ENCODE measurements at regions not wholly inside any gene's neighbourhood (a gene's known extent, or its start where the extent isn't known, plus 50 kb on each side); places are given as distances from the start of the nearest gene placed in this dataset.

DNA sequence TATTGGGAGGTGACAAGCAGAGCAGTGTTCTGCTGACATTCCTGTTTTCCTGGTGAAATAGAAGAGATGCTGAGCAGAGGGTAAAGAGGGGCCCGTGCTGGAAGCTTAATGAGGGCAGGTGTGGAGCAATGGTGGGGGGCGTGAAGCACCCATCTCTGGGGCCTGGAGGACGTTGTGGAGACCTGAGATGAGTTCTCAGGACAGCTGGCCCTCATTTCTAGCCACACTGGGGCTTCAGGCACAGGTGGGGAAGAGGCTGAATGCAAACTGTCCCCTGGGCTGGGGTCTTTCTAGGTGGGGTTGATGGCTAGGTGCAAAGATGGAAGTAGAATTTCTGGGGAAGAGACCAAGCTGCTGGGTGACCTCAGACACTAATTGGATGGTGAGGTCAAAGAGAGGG lies 274.2 kb upstream of the TCERG1L start:
- no peak for DNase-seq

DNA sequence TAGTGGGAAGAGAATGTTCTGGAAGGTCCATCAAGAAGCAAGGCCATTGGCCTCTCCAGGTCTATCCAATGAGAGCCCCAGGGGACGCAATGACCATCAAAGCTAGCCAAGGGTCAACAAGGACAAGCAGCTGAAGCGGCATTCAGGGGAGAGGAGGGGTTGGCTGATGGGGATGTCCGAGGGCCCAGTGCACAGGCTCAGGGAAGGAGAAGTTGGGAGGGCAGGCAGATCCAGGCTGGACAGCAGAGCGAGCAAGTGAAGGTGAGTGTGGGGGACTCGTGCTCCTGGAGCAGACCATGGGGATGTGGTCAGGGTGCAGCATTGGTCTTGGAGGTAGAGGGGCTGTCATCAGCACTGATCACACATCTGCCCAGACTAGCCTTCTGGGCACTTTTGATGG lies 275.4 kb upstream of the TCERG1L start:
- no peak for DNase-seq

DNA sequence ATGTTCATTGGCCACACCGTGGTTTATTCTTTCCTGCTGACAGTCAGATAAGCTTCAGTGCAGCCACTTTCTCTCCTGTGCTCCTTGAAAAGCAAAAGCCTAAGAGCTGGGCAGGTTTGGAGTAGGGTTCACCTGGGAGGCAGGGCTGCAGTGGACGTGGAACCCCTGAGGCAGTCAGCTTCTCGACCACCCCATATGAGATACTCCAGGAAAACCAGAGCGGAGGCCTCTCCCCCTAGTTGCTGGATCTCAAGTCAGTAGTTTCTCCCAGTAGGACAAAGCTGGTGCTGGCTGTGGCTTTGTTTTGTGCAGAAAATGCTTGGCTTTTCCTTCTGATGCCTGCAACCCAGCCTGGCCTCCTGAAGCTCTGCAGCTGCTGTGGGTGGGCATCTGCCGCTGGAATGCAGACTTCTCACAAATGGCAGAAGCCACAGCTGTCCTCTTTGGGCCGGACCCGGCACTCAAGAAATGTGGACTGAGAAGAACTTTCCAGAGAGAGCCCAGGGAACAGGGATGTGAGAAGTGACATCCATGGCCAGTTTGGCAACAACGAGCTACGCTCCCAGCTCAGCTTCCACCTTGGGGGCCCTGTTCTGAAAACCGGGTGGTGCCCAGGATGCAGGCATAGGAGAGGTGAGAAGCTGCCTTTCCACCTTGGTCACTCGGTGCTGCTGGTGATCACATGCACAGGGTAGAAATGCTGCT lies 276.6 kb upstream of the TCERG1L start:
- no peak for DNase-seq

DNA sequence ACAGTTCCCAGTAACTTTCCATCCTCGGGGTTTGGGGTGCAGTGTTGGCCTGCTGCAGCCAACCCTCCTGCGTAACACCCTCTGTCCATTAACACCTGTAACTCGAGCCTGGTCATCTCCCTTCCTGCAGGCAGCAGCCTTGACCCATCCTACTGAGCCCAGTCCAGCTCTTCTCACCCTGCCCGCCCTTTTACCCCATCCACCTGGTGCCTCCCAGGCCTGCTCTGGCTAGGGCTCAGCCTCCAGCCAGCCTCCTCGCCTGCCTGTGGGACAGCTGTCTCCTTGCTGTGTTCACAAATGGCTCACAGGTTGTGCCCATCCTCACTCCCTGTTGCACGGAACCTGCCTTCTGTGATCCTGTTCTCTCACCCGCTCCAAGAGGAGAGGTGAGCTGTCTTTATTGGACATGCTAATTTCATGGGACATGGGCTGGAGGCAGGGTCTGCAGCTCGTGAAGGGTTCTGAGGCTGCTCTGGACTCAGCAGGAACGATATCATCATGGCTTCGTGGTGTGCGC lies 277.2 kb upstream of the TCERG1L start:
- no peak for DNase-seq

DNA sequence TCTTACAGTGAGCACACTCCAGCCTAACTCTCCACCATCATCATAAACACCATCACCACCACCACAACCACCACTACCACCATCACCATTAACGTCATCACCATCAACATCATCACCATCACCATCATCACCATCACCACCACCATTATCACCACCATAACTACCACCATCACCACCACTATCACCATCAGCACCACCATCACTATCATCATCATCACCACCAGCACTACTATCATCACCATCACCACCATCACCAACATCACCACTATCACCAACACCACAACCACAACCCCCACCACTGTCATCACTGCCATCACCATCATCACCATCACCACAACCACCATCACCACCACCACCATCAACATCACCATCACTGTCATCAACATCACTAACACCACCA lies 279.0 kb upstream of the TCERG1L start:
- DNase-seq: no peak

DNA sequence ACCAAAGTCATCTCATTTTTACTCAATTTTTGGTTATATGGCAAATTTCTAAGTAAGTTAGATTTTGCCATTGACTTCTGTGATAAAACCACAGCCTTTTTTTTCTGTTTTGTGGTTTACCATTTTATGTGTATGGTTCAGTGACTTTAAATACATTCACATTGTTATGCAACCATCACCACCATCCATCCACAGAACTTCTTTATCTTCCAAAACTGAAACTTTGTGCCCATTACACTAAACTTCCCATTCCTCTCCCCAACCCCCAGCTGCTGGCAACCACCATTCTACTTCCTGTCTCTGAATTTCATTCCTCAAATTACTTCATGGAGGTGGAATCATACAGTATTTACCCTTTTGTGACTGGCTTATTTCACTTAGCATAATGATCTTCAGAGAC lies 280.4 kb upstream of the TCERG1L start:
- no peak for DNase-seq

DNA sequence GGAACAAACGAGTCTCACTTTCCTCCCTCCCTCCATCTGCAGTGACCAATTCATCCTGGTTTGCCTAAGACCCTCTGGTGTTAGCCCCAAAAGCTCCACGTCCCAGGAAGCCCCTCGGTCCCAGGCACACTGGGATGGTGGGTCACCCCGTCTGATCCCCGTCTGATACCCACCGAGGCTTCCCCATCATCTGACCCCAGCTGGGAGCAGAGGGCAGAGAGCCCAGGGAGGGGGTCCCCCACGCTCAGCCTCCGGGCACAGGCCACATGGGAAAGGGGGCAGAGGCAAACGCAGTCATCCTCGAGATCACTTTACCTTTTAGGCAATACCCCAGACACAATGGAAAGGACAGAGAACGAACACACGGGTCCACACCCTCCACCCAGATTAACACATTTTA lies 291.6 kb upstream of the PPP2R2D start:
- no peak for DNase-seq

DNA sequence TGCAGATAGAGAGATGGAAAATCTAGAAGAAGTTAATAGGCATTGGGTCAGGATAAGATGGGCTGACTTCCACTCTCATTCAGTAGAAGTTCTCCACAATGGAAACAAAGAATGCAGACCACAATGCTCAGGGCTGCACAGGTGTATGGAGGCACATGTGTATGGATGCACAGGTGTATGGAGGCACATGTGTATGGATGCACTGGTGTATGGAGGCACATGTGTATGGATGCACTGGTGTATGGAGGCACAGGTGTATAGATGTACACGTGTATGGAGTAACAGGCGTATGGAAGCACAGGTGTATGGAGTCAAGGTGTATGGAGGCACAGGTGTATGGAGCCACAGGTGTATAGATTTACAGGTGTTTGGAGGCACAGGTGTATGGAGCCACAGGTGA lies 285.7 kb upstream of the PPP2R2D start:
- no peak for DNase-seq

DNA sequence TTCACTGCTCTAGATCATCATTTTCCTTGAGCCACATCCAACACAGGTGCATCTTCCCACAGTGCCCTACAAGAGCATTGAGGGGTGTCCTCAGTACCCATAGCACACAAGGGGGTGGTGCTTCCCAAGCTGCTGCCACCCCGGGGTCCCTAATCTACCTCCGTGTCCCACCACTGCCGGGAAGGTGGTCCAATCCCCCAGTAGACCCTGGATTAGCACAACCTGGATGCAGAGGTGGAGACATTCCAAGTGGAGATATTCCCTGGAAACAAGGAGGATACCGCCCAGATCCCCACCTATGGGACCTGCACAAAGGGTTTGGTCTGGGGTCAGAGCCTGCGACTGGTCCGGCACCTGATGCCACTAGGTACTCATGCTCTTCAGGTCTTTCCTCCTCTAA lies 284.8 kb upstream of the PPP2R2D start:
- no peak for DNase-seq

DNA sequence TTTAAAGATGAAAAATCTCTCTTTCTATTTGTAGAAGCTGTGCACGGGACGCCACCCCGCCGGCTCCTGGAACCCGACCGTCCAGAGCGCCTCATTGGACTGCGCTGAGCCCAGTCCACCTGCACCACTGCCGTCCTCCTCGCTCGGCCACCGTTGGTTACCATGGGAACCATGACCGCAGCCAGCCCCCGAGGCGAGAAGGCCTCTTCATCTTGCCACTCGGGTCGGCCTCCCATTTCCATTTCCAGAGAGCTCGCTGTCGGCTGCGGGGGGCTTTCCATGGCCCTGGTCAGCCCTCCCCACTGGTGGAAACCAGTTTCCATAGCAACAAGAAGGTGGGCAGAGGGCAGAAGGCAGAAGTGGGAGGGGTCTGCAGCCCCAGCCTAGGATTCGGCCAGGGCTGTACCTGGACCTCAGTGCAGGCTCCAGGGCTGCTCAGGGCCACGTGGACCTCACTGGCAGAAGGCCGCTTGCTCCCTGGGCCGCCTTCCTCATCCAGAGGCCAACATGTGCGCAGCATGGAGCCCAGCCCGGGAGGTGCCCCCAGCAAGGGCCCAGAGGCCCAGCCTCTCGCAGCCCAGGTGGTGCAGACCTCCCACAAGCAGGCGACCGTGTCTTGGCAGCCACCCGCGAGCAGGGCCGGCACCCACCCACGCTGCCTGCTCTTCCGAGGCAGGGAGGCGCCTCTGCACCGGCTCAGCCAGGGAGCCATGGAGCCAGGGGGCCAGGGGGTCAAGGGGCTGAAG lies 283.5 kb upstream of the PPP2R2D start:
- no peak for DNase-seq

DNA sequence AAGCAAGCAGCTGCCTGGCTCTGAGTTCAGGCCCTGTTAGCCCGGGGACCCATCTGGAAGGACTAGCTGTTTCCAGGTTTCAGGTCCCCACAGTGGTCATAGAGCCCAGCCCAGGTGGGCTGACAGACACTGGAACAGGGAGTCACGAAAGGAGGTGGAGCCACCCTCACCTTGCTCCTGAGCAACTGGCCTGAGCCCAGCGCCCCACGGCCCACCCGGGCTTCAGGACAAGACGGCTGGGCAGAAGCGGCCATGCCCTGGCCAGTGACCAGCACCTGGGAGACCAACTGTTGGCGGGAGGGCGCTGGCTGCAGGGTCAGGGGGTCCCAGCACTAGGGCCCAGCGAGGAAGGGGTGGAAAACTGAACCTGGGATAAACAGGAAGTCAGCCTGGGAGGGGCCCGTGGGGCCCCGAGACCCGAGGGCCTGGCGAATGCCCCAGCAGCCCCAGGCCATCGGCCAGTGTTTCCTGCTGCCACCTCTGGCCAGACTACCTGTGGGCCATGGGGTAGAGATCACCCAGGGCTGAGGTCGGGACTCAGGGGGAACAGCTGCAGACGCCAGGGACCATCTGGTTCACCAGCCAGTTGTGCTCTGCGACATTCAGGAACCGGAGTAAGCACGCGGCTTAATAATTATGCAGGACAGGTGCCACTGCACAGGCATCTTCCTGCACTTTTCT lies 282.1 kb upstream of the PPP2R2D start:
- DNase-seq: no peak

DNA sequence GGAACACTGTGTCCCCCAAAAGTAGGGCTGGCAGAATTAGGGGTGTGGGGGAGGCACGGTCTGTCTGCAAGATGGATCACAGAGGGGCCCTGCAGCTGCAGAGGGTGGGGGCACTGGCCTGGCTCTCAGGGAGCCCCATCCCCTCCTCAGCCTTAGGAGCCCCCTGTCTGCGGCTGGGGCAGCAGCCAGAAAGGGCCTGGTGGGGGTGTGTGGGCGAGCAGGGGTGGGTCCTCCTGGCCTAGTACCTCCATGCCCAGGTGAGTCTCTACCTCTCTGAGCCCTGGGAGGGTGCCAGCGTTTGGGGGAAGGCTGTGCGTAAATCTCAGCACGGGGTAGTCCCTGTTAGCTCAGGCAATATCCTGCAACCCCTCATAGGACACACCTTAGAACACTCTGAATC lies 280.5 kb upstream of the PPP2R2D start:
- DNase-seq: no peak

DNA sequence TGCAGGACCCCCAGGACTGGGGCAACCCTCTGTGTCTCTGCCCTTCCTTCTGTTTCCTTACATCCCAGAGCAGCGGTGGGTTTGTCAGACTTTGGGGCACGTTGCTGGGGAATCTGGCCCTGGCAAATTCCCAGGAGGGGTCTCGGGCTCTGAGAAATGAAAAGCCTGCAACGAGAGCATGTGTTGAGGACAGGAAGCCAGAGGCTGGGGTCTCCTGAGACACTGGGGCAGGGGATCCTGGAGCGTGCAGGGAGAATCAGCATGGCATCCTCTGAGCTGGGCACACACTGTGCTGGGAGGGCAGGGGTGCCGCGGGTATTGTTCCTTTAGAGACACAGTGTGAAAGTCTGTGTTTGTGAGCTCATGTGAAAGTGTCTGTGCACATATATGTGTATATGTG lies 279.9 kb upstream of the PPP2R2D start:
- no peak for DNase-seq

DNA sequence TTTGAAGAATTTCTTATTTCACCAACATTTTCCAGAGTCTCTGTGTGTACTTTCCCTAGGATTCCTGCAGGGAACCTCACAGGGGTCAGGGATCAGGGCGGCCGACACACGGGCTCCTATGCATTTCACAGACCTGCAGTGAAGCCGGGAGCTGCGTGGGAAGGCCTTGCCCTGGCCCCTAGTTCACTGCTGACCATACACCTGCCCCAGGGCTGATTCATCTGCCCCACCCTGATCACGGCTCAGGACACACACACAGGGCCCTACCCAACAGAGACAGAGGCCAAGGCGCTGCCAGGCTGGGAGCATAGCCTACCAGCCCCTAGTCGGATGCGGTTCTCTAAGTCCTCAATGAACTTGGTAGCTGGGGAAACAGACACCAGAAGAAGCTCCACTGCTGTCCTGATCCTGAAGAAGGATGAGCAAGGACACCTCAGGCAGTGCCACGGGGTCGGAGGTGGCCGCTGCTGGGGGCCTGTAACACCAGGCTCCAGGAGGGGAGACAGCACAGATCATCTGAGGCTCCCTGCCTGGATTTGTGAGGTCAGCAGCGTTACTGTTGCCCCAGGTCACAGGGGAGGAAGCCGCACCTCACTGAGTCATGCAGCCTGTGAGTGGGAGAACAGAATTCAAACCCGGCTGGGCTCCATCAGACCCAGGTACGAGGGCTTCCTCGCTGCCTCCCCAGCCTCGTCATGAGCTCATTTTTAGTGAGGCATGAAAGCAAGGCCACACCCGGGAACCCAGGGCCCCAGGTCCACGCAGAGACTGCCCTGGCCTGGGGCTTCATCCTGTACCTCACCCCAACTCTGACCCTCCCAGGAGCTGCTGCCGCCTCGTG lies 278.8 kb upstream of the PPP2R2D start:
- DNase-seq: no peak

DNA sequence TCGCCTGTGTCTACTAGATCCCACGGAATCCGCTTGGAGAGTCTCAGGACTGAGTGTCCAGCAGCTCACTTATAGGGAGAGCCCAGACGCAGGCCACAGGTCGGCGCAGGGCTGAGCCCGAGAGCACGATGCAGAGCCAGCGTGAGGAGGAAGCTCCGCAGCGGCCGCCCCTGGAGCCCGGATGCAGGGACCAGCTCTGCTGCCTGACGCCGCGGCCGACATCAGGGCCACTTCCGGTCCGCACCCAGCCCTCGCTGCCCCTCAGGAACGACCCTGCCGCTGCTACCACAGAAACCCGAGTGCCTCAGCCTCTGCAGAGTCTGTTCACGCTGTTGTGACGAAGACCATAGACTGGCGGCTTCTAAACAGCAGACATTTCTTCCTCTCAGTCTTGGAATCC lies 275.8 kb upstream of the PPP2R2D start:
- no peak for DNase-seq

DNA sequence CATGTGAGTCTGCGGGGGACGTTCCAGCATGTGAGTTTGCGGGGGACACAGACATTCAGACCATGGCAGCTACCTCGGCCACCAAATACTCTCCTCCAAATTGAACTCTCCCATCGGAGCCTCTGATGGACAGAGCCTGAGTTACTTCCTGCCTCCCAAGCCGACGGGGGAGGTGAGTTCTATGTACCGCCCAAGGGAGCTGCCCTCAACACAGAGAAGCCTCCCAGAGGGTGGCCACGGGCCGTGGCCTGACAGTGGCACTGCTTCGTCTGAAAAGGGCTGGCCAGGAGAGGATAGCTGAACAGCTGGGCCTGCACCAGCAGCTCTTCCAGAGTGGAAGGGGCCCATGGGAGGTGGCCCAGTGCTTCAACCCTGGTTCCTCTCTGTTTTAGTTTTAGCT lies 274.5 kb upstream of the PPP2R2D start:
- DNase-seq: no peak

DNA sequence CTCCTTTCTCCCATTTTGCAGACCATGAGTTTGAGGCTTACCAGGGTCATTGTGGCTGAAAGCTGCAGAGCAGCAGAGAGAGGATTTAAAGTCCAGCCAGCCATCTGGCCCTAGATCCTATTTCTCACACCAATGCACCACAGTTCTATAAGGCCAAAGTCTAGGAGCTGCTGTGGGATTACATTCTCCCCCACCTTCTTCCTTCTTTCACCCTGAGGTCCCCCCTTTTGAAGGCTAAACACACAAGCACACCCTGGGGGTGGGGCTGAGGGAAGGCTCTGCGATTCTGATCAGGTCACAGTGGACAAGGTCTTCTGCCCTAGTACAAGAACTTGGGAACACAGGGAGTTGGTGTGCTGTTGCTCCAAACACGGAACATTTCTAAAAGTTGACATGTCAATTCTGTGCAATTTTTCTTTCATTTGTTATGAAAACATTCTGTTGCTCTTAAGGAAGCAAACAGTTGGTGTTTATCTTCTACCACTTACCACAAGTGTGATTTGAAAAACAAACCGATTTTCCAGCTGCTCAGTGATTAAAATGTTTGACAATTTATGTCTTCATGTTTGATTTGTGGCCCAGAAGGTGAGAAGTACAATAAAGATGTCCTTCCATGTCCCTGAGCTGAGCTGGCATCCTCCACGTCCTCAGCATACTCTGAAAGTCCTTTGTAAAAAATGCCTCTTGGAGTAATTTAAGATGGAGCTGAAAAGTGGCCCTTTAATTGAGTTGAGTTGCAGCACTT lies 271.6 kb upstream of the PPP2R2D start:
- no peak for DNase-seq

DNA sequence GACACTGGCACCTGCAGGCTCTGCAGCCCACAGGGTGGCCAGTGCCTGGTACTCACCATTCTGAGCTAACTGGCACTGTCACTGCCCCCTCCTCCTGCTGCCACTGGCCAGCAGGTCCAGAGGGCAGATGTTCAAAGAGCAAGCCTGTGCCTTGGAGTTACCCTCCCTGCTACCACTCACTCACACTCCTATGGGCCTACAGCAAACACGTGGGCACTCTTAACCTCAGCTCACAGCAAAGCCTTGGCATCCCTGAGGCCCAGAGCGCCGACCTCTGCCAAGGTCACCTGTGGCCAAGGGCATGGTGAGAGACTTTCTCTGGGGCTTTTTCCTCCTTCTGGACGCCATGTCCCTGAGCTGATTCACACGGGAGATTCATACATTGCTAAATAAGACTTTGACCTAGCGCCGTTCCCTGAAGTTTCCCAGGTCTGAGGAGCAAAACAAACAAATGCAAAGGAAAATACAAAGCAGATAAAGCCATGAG lies 270.0 kb upstream of the PPP2R2D start:
- DNase-seq: no peak

DNA sequence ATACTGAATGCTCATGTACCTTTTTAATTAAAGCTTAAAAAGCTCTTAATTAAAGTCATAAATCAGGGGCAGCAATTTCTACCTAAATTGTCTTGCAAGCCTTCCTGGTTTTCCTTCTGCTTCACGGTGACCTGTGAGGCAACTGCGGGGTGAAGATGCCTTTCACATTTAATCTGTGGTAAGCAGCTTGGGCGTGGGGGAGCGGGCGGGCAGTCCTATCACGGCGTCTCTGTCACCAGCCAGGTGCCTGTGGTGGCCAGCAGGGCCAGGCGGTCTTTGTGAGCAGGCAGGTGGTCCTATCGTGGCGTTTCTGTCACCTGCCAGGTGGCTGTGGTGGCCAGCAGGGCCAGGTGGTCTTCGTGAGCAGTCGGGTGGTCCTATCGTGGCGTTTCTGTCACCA lies 269.2 kb upstream of the PPP2R2D start:
- DNase-seq: no peak

DNA sequence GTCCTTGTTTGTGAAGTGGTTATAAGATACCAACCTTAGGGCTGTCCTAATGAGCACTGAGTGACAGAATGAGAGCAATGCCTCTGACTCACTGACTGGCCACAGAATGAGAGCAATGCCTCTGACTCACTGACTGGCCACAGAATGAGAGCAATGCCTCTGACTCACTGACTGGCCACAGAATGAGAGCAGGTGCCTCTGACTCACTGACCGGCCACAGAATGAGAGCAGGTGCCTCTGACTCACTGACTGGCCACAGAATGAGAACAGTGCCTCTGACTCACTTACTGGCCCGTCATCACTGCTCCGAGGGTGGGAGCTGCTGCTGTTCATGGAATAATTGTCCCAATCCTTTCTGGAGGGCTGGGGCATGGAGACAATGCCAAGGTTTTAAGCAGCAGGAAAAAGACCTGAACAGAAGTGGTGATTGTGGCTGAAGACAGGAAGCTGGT lies 265.2 kb upstream of the PPP2R2D start:
- DNase-seq: no peak

DNA sequence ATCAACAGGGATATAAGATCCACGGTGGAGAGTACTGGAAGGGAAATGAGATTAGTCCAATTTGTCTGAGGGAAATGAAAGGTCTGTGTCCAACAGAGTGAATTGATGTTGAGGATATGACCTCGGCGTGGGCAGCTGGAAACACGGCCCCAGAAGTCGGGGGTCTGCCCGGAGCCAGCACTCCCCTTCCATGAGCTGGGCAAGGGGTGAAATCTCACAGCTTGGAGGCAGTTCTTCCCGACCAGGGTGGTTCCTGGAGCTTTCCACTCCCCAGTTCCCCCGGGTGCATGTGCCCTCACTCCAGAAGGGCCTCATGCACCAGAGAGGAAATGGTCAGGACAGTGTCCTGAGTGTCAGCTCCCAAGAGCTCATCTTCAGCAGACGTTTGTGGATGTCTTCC lies 264.7 kb upstream of the PPP2R2D start:
- no peak for DNase-seq

Measured in KG1 (cell line).